ENCODE measurements at regions not wholly inside any gene's neighbourhood (a gene's known extent, or its start where the extent isn't known, plus 50 kb on each side); places are given as distances from the start of the nearest gene placed in this dataset.

DNA sequence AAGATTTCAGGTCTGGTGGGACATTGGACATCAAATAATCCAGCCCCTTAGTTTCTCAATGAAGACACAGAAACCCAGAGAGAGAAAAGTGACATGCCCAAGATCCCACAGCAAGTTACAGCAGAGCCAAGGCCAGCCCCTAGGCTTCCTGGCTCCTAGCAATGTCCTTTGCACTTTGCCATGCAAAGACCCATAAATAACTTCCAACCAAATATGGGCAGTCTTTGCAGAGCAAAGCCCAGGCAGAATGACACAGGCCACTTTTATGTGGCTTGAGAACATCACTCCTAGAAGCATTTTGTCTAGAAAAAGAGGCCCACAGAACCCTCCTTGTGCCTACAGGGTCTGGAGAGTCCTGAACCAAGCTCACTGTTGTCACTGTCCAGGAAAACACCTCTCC is 78.1 kb upstream of the ATP6AP2 start:
- no peak for DNase-seq
- TF ChIP-seq, protein P1, sequence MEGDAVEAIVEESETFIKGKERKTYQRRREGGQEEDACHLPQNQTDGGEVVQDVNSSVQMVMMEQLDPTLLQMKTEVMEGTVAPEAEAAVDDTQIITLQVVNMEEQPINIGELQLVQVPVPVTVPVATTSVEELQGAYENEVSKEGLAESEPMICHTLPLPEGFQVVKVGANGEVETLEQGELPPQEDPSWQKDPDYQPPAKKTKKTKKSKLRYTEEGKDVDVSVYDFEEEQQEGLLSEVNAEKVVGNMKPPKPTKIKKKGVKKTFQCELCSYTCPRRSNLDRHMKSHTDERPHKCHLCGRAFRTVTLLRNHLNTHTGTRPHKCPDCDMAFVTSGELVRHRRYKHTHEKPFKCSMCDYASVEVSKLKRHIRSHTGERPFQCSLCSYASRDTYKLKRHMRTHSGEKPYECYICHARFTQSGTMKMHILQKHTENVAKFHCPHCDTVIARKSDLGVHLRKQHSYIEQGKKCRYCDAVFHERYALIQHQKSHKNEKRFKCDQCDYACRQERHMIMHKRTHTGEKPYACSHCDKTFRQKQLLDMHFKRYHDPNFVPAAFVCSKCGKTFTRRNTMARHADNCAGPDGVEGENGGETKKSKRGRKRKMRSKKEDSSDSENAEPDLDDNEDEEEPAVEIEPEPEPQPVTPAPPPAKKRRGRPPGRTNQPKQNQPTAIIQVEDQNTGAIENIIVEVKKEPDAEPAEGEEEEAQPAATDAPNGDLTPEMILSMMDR (IDR thresholded peaks at IDR 0.05), result no peak
- Histone ChIP-seq H3K27ac (ENCODE audit: low read length) (no peak overlapping the region), H3K9me3 (ENCODE audit: control insufficient read depth, insufficient read depth, low read length) (no peaks in the 10 kb centered on the region), H3K27me3 (ENCODE audit: control insufficient read depth, insufficient read depth, low read length) (no peaks in the 10 kb centered on the region), H3K4me1 (ENCODE audit: control insufficient read depth, insufficient read depth, low read length) (no peaks in the 10 kb centered on the region), H3K36me3 (ENCODE audit: control insufficient read depth, insufficient read depth, low read length) (no peaks in the 10 kb centered on the region), H3K4me3 (ENCODE audit: low read length) (no peak overlapping the region)
- Mint-ChIP-seq H3K27ac (no peak overlapping the region), H3K4me3 (no peak overlapping the region), H3K4me1 (no peaks in the 10 kb centered on the region), H3K9me3 (no peaks in the 10 kb centered on the region), H3K27me3 (ENCODE audit: low read depth in 2 of 2) (peaks cover 0 to 5% of the 10 kb centered on the region in 2 donors), H3K36me3 (no peaks in the 10 kb centered on the region)
- intact Hi-C loops (cut with micrococcal nuclease), result no loop called here
- ATAC-seq, result no peak

DNA sequence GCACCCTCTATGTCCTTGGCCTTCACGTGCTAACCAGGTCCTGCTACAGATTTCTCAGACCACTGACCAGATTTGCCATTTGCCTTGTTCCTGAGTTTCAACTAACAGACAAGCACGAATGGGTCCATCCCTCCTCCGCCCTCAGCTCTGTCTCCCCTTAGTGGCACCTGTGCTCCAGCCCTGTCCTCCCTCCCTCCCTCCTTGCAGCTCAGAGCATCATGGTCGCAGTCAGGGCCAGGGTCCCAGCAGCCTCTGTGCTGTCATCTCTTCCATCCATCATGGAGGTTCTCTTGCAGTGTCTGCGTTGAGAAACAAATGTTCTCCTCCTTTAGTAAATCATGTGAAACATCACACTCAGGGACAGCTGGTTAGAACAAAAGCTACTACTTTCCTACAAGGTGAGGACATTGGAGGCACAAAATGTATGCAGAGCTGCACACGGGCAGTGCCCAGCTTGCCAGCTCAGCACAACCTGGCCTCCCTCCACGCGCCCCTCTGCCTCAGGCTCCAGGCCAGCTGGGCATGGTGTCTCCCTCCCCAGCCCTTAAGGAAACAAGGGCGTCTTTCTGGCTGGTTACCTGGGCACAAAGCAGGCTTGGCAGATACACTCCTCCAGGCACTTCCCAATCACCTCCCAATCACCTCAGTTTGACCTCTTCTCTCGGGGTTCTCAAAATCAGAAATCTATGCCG is 79.5 kb upstream of the ATP6AP2 start:
- no peak for ATAC-seq
- no peaks in the 10 kb centered on the region for H3K9me3 Mint-ChIP-seq
- peaks cover 0 to 11% of the 10 kb centered on the region in 2 donors for H3K27me3 Mint-ChIP-seq (ENCODE audit: low read depth in 2 of 2)
- 95% methylated on average over 11 of the region's 11 CpGs for WGBS (ENCODE audit: insufficient coverage)
- no peak for DNase-seq
- H3K4me1 Mint-ChIP-seq, result no peaks in the 10 kb centered on the region
- H3K36me3 Mint-ChIP-seq, result no peaks in the 10 kb centered on the region
- no peaks in the 10 kb centered on the region for H3K9me3 ChIP-seq (ENCODE audit: control insufficient read depth, insufficient read depth, low read length)
- H3K4me3 Mint-ChIP-seq, result no peak overlapping the region
- no peaks in the 10 kb centered on the region for H3K36me3 ChIP-seq (ENCODE audit: control insufficient read depth, insufficient read depth, low read length)
- no peak overlapping the region for H3K27ac Mint-ChIP-seq
- intact Hi-C loops (cut with micrococcal nuclease), result no loop called here
- H3K4me3 ChIP-seq (ENCODE audit: low read length), result no peak overlapping the region
- H3K27ac ChIP-seq (ENCODE audit: low read length), result no peak overlapping the region
- TF ChIP-seq, protein P1 (IDR thresholded peaks at IDR 0.05), result no peak
- no peaks in the 10 kb centered on the region for H3K27me3 ChIP-seq (ENCODE audit: control insufficient read depth, insufficient read depth, low read length)
- H3K4me1 ChIP-seq (ENCODE audit: control insufficient read depth, insufficient read depth, low read length), result no peaks in the 10 kb centered on the region

DNA sequence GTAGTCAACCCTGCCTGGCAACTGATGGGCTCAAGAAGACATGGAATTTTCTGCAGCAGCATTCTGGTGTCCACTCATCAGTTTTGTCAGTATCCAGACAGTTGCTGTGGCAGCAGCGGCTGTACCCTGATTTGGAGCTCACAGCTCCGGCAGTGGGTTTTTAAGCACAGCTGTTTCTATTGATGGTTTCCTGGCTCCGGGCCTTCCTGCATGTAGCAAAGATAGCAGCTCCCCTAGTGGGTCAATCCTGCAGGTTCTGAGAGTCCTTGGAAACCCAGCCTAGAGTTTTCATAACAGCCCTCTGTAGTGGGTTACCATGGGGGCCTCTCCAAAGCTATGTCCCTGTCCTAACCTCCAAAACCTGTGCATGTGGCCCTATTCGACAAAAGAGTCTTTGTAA is 84.0 kb upstream of the ATP6AP2 start:
- H3K9me3 ChIP-seq (ENCODE audit: control insufficient read depth, insufficient read depth, low read length), result no peaks in the 10 kb centered on the region
- WGBS (ENCODE audit: insufficient coverage), result 56% methylated on average over 3 of the region's 4 CpGs
- no peak overlapping the region for H3K4me3 ChIP-seq (ENCODE audit: low read length)
- TF ChIP-seq, protein P1 (IDR thresholded peaks at IDR 0.05), result no peak
- no peaks in the 10 kb centered on the region for H3K27me3 ChIP-seq (ENCODE audit: control insufficient read depth, insufficient read depth, low read length)
- H3K27me3 Mint-ChIP-seq (ENCODE audit: low read depth in 2 of 2), result peaks cover 3 to 6% of the 10 kb centered on the region in 2 donors
- no peaks in the 10 kb centered on the region for H3K36me3 ChIP-seq (ENCODE audit: control insufficient read depth, insufficient read depth, low read length)
- no peak overlapping the region for H3K4me3 Mint-ChIP-seq
- H3K4me1 Mint-ChIP-seq, result no peaks in the 10 kb centered on the region
- no peaks in the 10 kb centered on the region for H3K9me3 Mint-ChIP-seq
- no peak for ATAC-seq
- H3K27ac ChIP-seq (ENCODE audit: low read length), result no peak overlapping the region
- H3K4me1 ChIP-seq (ENCODE audit: control insufficient read depth, insufficient read depth, low read length), result no peaks in the 10 kb centered on the region
- DNase-seq, result no peak
- no peaks in the 10 kb centered on the region for H3K36me3 Mint-ChIP-seq
- intact Hi-C loops (cut with micrococcal nuclease), result no loop called here
- H3K27ac Mint-ChIP-seq, result no peak overlapping the region

DNA sequence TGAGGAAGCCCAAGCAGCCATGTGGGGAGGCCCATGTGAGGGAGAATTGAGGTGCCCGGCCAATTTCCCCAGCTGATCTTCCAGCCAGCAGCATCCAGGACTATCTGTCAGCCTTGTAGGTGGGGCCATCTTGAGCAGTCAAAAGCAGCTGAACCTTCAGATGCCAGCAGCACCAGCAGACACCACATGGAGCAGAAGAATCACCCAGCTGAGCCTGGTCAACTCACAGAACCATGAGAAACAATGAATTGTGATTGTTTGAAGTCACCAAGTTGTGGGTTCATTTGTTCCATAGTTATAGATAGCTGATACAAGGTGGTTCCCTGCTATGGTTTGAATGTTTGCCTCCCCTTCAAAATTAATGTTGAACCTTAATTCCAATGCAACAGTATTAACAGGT is 85.1 kb upstream of the ATP6AP2 start:
- 100% methylated on average over 1 of the region's 1 CpG for WGBS (ENCODE audit: insufficient coverage)
- Histone ChIP-seq H3K36me3 (ENCODE audit: control insufficient read depth, insufficient read depth, low read length) (no peaks in the 10 kb centered on the region), H3K4me1 (ENCODE audit: control insufficient read depth, insufficient read depth, low read length) (no peaks in the 10 kb centered on the region), H3K9me3 (ENCODE audit: control insufficient read depth, insufficient read depth, low read length) (no peaks in the 10 kb centered on the region), H3K27ac (ENCODE audit: low read length) (no peak overlapping the region), H3K4me3 (ENCODE audit: low read length) (no peak overlapping the region), H3K27me3 (ENCODE audit: control insufficient read depth, insufficient read depth, low read length) (no peaks in the 10 kb centered on the region)
- Mint-ChIP-seq H3K4me3 (no peak overlapping the region), H3K27ac (no peak overlapping the region), H3K27me3 (ENCODE audit: low read depth in 2 of 2) (peaks cover 3 to 6% of the 10 kb centered on the region in 2 donors), H3K36me3 (no peaks in the 10 kb centered on the region), H3K4me1 (no peaks in the 10 kb centered on the region), H3K9me3 (no peaks in the 10 kb centered on the region)
- intact Hi-C loops (cut with micrococcal nuclease), result no loop called here
- no peak for ATAC-seq
- TF ChIP-seq, protein P1 (IDR thresholded peaks at IDR 0.05), result no peak
- DNase-seq, result no peak

Data from natural killer cell (primary cell).